IMR-90 (cell line): ENCODE measurements at regions not wholly inside any gene's neighbourhood (a gene's known extent, or its start where the extent isn't known, plus 50 kb on each side); places are given as distances from the start of the nearest gene placed in this dataset.
A peak's percentile ranks its signal among the peaks of the same experiment; 100 is the strongest.

Experiments used
- ATAC-seq: fragments of 200-7000 bp; cut with Tn5 transposase; 2 replicates; pipeline ENCODE4 v1.9.1; 2020; ENCODE audit warnings: low read depth, mild to moderate bottlenecking, moderate library complexity
- BruUV-seq: library from RNA; stranded (reverse); fragments of 400-500 nt; replicated peaks from 2 replicates; lab custom pipeline; 2021; lab: Mats Ljungman, UMichigan
- CTCF ChIA-PET: fragments of 300-600 bp; formaldehyde crosslinking; extraction: SDS; loops from one replicate; lab custom pipeline; 2021; ENCODE audit warnings: antibody characterized with exemption; lab: Yijun Ruan, JAX
- POLR2A ChIA-PET: fragments of 300-600 bp; sonication (Branson Sonifier 250); formaldehyde crosslinking; loops from one replicate; lab custom pipeline; 2022; ENCODE audit warnings: antibody characterized with exemption; ENCODE audit not compliant: unreplicated experiment; lab: Charles Lee
- DNase-seq: peaks from one replicate; pipeline ENCODE4 v3.0.0; 2013
- H2AFZ ChIP-seq: replicated peaks from 2 replicates; pipeline ENCODE3; 2013; ENCODE audit warnings: low read length, mild to moderate bottlenecking; ENCODE audit not compliant: poor library complexity
- H2AK5ac ChIP-seq: 2 replicates; pipeline ENCODE4 v1.6.1; 2013; ENCODE audit warnings: low read depth, low read length, inconsistent platforms
- H2AK9ac ChIP-seq: replicated peaks from 2 replicates; pipeline ENCODE3; 2013; ENCODE audit warnings: mild to moderate bottlenecking, low read depth, low read length, moderate library complexity; ENCODE audit not compliant: poor library complexity
- H2BK120ac ChIP-seq: 2 replicates; pipeline ENCODE4 v1.6.1; 2013; ENCODE audit warnings: low read depth, low read length, inconsistent platforms
- H2BK15ac ChIP-seq: 3 replicates; pipeline ENCODE4 v1.6.1; 2013; ENCODE audit warnings: low read depth, low read length, inconsistent platforms
- H2BK20ac ChIP-seq: 2 replicates; pipeline ENCODE4 v1.6.1; 2013; ENCODE audit warnings: low read depth, mild to moderate bottlenecking, inconsistent platforms, low read length, moderate library complexity
- H2BK5ac ChIP-seq: 2 replicates; pipeline ENCODE4 v1.6.1; 2013; ENCODE audit warnings: mild to moderate bottlenecking, low read depth, low read length, inconsistent platforms; ENCODE audit not compliant: poor library complexity, severe bottlenecking
- H3K14ac ChIP-seq: replicated peaks from 2 replicates; pipeline ENCODE4 v1.6.1; 2013; ENCODE audit warnings: low read depth, low read length, inconsistent platforms
- H3K18ac ChIP-seq: 2 replicates; pipeline ENCODE4 v1.6.1; 2013; ENCODE audit warnings: low read depth, low read length, control low read depth
- H3K23ac ChIP-seq: 2 replicates; pipeline ENCODE4 v1.6.1; 2013; ENCODE audit warnings: low read depth, low read length, inconsistent platforms
- H3K27ac ChIP-seq: 2 replicates; pipeline ENCODE4 v1.5.1; 2013; ENCODE audit warnings: mild to moderate bottlenecking, control low read depth, low read length; ENCODE audit not compliant: insufficient read depth
- H3K27me3 ChIP-seq: 2 replicates; pipeline ENCODE4 v1.6.1; 2013; ENCODE audit warnings: low read length; ENCODE audit not compliant: control insufficient read depth, insufficient read depth
- H3K36me3 ChIP-seq: 2 replicates; pipeline ENCODE4 v1.6.1; 2013; ENCODE audit warnings: low read length, mixed read lengths; ENCODE audit not compliant: control insufficient read depth, insufficient read depth
- H3K4ac ChIP-seq: 2 replicates; pipeline ENCODE4 v1.6.1; 2013; ENCODE audit warnings: low read depth, low read length, inconsistent platforms
- H3K4me1 ChIP-seq: 2 replicates; pipeline ENCODE4 v1.6.1; 2013; ENCODE audit warnings: low read length, mixed read lengths; ENCODE audit not compliant: control insufficient read depth, insufficient read depth
- H3K4me2 ChIP-seq: 2 replicates; pipeline ENCODE4 v1.6.1; 2013; ENCODE audit warnings: low read depth, mild to moderate bottlenecking, control low read depth, low read length, moderate library complexity
- H3K4me3 ChIP-seq: 2 replicates; pipeline ENCODE4 v1.5.1; 2013; ENCODE audit warnings: low read depth, mild to moderate bottlenecking, control low read depth, low read length, moderate library complexity; ENCODE audit not compliant: insufficient read depth
- H3K56ac ChIP-seq: 2 replicates; pipeline ENCODE4 v1.6.1; 2013; ENCODE audit warnings: low read length, inconsistent platforms; ENCODE audit not compliant: insufficient read depth; ENCODE audit errors: extremely low read depth
- H3K79me1 ChIP-seq, 2 experiments: 2 replicates each; pipeline ENCODE4 v1.6.1; 2013; ENCODE audit warnings: low read length in 2 of 2, inconsistent platforms in 1 of 2, low read depth in 1 of 2
- H3K9ac ChIP-seq: 2 replicates; pipeline ENCODE4 v1.6.1; 2013; ENCODE audit warnings: low read depth, low read length, control low read depth
- H3K9me1 ChIP-seq: 2 replicates; pipeline ENCODE4 v1.6.1; 2013; ENCODE audit warnings: low read length, inconsistent platforms; ENCODE audit not compliant: insufficient read depth
- H3K9me3 ChIP-seq: 2 replicates; pipeline ENCODE4 v1.6.1; 2013; ENCODE audit warnings: low read length; ENCODE audit not compliant: control insufficient read depth, insufficient read depth
- H4K20me1 ChIP-seq: 2 replicates; pipeline ENCODE4 v1.6.1; 2013; ENCODE audit warnings: low read length, inconsistent platforms; ENCODE audit not compliant: insufficient read depth
- H4K5ac ChIP-seq: 2 replicates; pipeline ENCODE4 v1.6.1; 2013; ENCODE audit warnings: mild to moderate bottlenecking, low read depth, low read length, control low read depth
- H4K8ac ChIP-seq, 2 experiments: 2 replicates each; pipeline ENCODE4 v1.6.1; 2013; ENCODE audit warnings: low read depth in 2 of 2, low read length in 2 of 2, control low read depth in 1 of 2, inconsistent platforms in 1 of 2
- H4K91ac ChIP-seq: 2 replicates; pipeline ENCODE4 v1.6.1; 2013; ENCODE audit warnings: low read depth, low read length, inconsistent platforms; ENCODE audit not compliant: insufficient read depth
- CEBPB ChIP-seq: IDR thresholded peaks from 2 replicates; pipeline ENCODE4 v1.6.1; 2012; ENCODE audit warnings: low read depth, low read length, improper control_type of control experiment
- RAD21 ChIP-seq: IDR thresholded peaks from 2 replicates; pipeline ENCODE4 v1.6.1; 2012; ENCODE audit warnings: low read length, improper control_type of control experiment
- SMC3 ChIP-seq: fragments of 150-350 bp; IDR thresholded peaks from 2 replicates; pipeline ENCODE4 v1.6.1; 2016; ENCODE audit warnings: low read depth, mild to moderate bottlenecking, antibody characterized with exemption, low read length, moderate library complexity
- WGBS, 2 experiments: methylation state at CpG; one replicate each; pipeline versions ENCODE4 v1.1.5 to v1.1.7; 2013; ENCODE audit warnings: missing lambda C conversion rate in 2 of 2; ENCODE audit not compliant: insufficient read length in 1 of 2; ENCODE audit errors: extremely low coverage in 2 of 2; 5-methylcytosine and 5-hydroxymethylcytosine counted together
- dilution Hi-C: fragments of 300-500 bp; cut with HindIII; formaldehyde crosslinking; loops from one replicate; pipeline ENCODE4 v1.14.3; 2018; ENCODE audit warnings: low sequenced_read_pairs; ENCODE audit not compliant: unreplicated experiment
- in situ Hi-C: fragments of 300-500 bp; cut with MboI; formaldehyde crosslinking; loops from 3 replicates; pipeline ENCODE4 v1.14.3; 2019; ENCODE audit warnings: low sequenced_read_pairs, inconsistent platforms, mixed read lengths
- intact Hi-C: fragments of 100-400 bp; cut with micrococcal nuclease; formaldehyde crosslinking; loops from 2 replicates; pipeline ENCODE4 v1.10.0; 2022

DNA sequence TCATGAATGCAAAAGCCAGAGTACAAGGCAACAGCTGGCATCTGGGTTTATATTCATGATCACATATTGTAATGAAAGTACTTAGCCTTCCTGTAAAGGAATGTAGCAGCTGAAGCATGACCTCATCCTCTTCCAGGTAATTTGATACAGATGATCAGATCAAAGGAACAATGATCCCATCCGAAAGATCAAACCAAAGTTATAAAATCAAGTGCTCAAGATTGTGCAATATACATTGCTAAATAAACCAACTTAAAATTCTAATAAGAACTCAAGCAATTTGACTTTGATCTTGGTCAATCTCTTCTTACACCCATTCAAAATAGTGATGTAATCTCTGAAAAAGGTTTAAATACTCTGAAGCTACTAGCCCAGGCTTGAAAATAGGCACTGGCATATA lies 113.1 kb upstream of the INPP4B start:
- H2BK15ac ChIP-seq, result no peak overlapping the region
- TF ChIP-seq RAD21 (no peak), CEBPB (peak; percentile 74), SMC3 (no peak)
- H3K4me3 ChIP-seq, result no peak overlapping the region
- H3K9me3 ChIP-seq, result no peaks in the 10 kb centered on the region
- H2BK20ac ChIP-seq, result no peak overlapping the region
- H2AK9ac ChIP-seq, result no peak overlapping the region
- H3K4me1 ChIP-seq, result no peaks in the 10 kb centered on the region
- H3K56ac ChIP-seq, result no peak overlapping the region
- H2BK5ac ChIP-seq, result no peak overlapping the region
- H3K9ac ChIP-seq, result no peak overlapping the region
- H2AFZ ChIP-seq, result no peak overlapping the region
- H3K9me1 ChIP-seq, result no peaks in the 10 kb centered on the region
- in situ Hi-C loops (no loop called here), intact Hi-C loops (no loop called here), dilution Hi-C loops (no loop called here)
- DNase-seq, result no peak
- no peak overlapping the region for H4K8ac ChIP-seq
- no peak overlapping the region for H3K4ac ChIP-seq
- H3K14ac ChIP-seq, result no peak overlapping the region
- no peak overlapping the region for H3K23ac ChIP-seq
- no peak overlapping the region for H3K18ac ChIP-seq
- H4K91ac ChIP-seq, result no peak overlapping the region
- H3K36me3 ChIP-seq, result no peaks in the 10 kb centered on the region
- H3K79me1 ChIP-seq, result no peaks in the 10 kb centered on the region
- no peak overlapping the region for H2AK5ac ChIP-seq
- H2BK120ac ChIP-seq, result no peak overlapping the region
- WGBS, 2 experiments, result no CpG with 5 or more reads among the region's 1 CpG
- H3K4me2 ChIP-seq, result no peak overlapping the region
- no peak overlapping the region for H4K5ac ChIP-seq
- H3K27me3 ChIP-seq, result no peaks in the 10 kb centered on the region
- no peak for ATAC-seq
- H4K20me1 ChIP-seq, result no peaks in the 10 kb centered on the region
- H3K27ac ChIP-seq, result no peak overlapping the region
- ChIA-PET POLR2A (no interaction called here), CTCF (no interaction called here)
- BruUV-seq, result no TSS peak
